ENCODE measurements at regions not wholly inside any gene's neighbourhood (a gene's known extent, or its start where the extent isn't known, plus 50 kb on each side); places are given as distances from the start of the nearest gene placed in this dataset.

- TF ChIP-seq POLR2A (IDR thresholded peaks at IDR 0.05) = no peak
- TF ChIP-seq CTCF (IDR thresholded peaks at IDR 0.05) = no peak
- Histone ChIP-seq H3K36me3 (no peaks in the 10 kb centered on the region), H3K27ac (peak overlapping the region in 1 of 2 donors; percentile 27), H3K4me1 (peaks cover 0 to 5% of the 10 kb centered on the region in 2 donors), H3K27me3 (no peaks in the 10 kb centered on the region), H3K9me3 (no peaks in the 10 kb centered on the region), H3K4me3 (no peak overlapping the region)
- no peak for DNase-seq
- intact Hi-C loops (cut with DNase I; ENCODE audit: low total_unique reads) = no loop called here
Measured at GRCh38 chr7:19989906-19990305, 216.5 kb upstream of the TMEM196 start.

GRCh38 chr7:19988860-19989259 is 215.4 kb upstream of the TMEM196 start:
- DNase-seq = no peak
- Histone ChIP-seq H3K4me3 (no peak overlapping the region), H3K27ac (peak overlapping the region in 1 of 2 donors; percentile 27), H3K9me3 (no peaks in the 10 kb centered on the region), H3K27me3 (no peaks in the 10 kb centered on the region), H3K36me3 (no peaks in the 10 kb centered on the region), H3K4me1 (peaks cover 0 to 5% of the 10 kb centered on the region in 2 donors)
- intact Hi-C loops (cut with DNase I; ENCODE audit: low total_unique reads) = no loop called here
- TF ChIP-seq CTCF (IDR thresholded peaks at IDR 0.05) = no peak
- no peak for TF ChIP-seq POLR2A (IDR thresholded peaks at IDR 0.05)

- Histone ChIP-seq H3K27ac (no peak overlapping the region), H3K9me3 (no peaks in the 10 kb centered on the region), H3K36me3 (no peaks in the 10 kb centered on the region), H3K4me3 (no peak overlapping the region), H3K27me3 (no peaks in the 10 kb centered on the region), H3K4me1 (no peaks in the 10 kb centered on the region)
- TF ChIP-seq CTCF (IDR thresholded peaks at IDR 0.05) (no peak), POLR2A (IDR thresholded peaks at IDR 0.05) (no peak)
- no peak for DNase-seq
- intact Hi-C loops (cut with DNase I; ENCODE audit: low total_unique reads) = no loop called here
Measured at GRCh38 chr7:19984231-19984632, 210.8 kb upstream of the TMEM196 start.

GRCh38 chr7:19982841-19983835 is 209.7 kb upstream of the TMEM196 start:
- H3K36me3 ChIP-seq = no peaks in the 10 kb centered on the region
- no peak for TF ChIP-seq POLR2A (IDR thresholded peaks at IDR 0.05)
- peak; percentile 29 to 48 (median 34) for TF ChIP-seq CTCF (IDR thresholded peaks at IDR 0.05)
- peak; percentile 39 to 66 for DNase-seq
- no peaks in the 10 kb centered on the region for H3K9me3 ChIP-seq
- no peak overlapping the region for H3K4me3 ChIP-seq
- intact Hi-C loops (cut with DNase I; ENCODE audit: low total_unique reads) = no loop called here
- no peak overlapping the region for H3K27ac ChIP-seq
- no peaks in the 10 kb centered on the region for H3K4me1 ChIP-seq
- no peaks in the 10 kb centered on the region for H3K27me3 ChIP-seq

- Histone ChIP-seq H3K4me3 (no peak overlapping the region), H3K27ac (no peak overlapping the region), H3K4me1 (no peaks in the 10 kb centered on the region), H3K27me3 (no peaks in the 10 kb centered on the region), H3K9me3 (no peaks in the 10 kb centered on the region), H3K36me3 (no peaks in the 10 kb centered on the region)
- intact Hi-C loops (cut with DNase I; ENCODE audit: low total_unique reads) = no loop called here
- DNase-seq = no peak
- no peak for TF ChIP-seq POLR2A (IDR thresholded peaks at IDR 0.05)
- no peak for TF ChIP-seq CTCF (IDR thresholded peaks at IDR 0.05)
Measured at GRCh38 chr7:19973581-19973980, 200.2 kb upstream of the TMEM196 start.
